ENCODE measurements at regions not wholly inside any gene's neighbourhood (a gene's known extent, or its start where the extent isn't known, plus 50 kb on each side); places are given as distances from the start of the nearest gene placed in this dataset.
A peak's percentile ranks its signal among the peaks of the same experiment; 100 is the strongest.

- TF ChIP-seq CTCF (IDR thresholded peaks at IDR 0.05; ENCODE audit: insufficient read depth, low read depth, low read length, missing control alignments): no peak
- no peak for DNase-seq (ENCODE audit: low read depth)
- no peak overlapping the region for H3K4me3 ChIP-seq (ENCODE audit: low read length)
These were observed 164.6 kb upstream of the BCL6 start for GRCh38 chr3:187909866-187910265.

- no peak for DNase-seq (ENCODE audit: low read depth)
- no peak for TF ChIP-seq CTCF (IDR thresholded peaks at IDR 0.05; ENCODE audit: insufficient read depth, low read depth, low read length, missing control alignments)
- H3K4me3 ChIP-seq (ENCODE audit: low read length): no peak overlapping the region
These were observed 166.7 kb upstream of the BCL6 start for GRCh38 chr3:187912007-187912406.

GRCh38 chr3:187913617-187914033, 168.4 kb upstream of the BCL6 start:
- no peak for TF ChIP-seq CTCF (IDR thresholded peaks at IDR 0.05; ENCODE audit: insufficient read depth, low read depth, low read length, missing control alignments)
- peak; percentile 89 for DNase-seq (ENCODE audit: low read depth)
- H3K4me3 ChIP-seq (ENCODE audit: low read length): no peak overlapping the region

- peak; percentile 89 for DNase-seq (ENCODE audit: low read depth)
- no peak overlapping the region for H3K4me3 ChIP-seq (ENCODE audit: low read length)
- TF ChIP-seq CTCF (IDR thresholded peaks at IDR 0.05; ENCODE audit: insufficient read depth, low read depth, low read length, missing control alignments): no peak
These were observed 169.0 kb upstream of the BCL6 start for GRCh38 chr3:187914231-187914630.

- no peak for DNase-seq (ENCODE audit: low read depth)
- no peak overlapping the region for H3K4me3 ChIP-seq (ENCODE audit: low read length)
- TF ChIP-seq CTCF (IDR thresholded peaks at IDR 0.05; ENCODE audit: insufficient read depth, low read depth, low read length, missing control alignments): no peak
These were observed 170.8 kb upstream of the BCL6 start for GRCh38 chr3:187916072-187916471.

- no peak overlapping the region for H3K4me3 ChIP-seq (ENCODE audit: low read length)
- no peak for TF ChIP-seq CTCF (IDR thresholded peaks at IDR 0.05; ENCODE audit: insufficient read depth, low read depth, low read length, missing control alignments)
- DNase-seq (ENCODE audit: low read depth): no peak
These were observed 172.9 kb upstream of the BCL6 start for GRCh38 chr3:187918081-187918644.

- no peak overlapping the region for H3K4me3 ChIP-seq (ENCODE audit: low read length)
- TF ChIP-seq CTCF (IDR thresholded peaks at IDR 0.05; ENCODE audit: insufficient read depth, low read depth, low read length, missing control alignments): no peak
- DNase-seq (ENCODE audit: low read depth): no peak
These were observed 173.8 kb upstream of the BCL6 start for GRCh38 chr3:187919048-187919447.
